ENCODE measurements at regions not wholly inside any gene's neighbourhood (a gene's known extent, or its start where the extent isn't known, plus 50 kb on each side); places are given as distances from the start of the nearest gene placed in this dataset.

DNA sequence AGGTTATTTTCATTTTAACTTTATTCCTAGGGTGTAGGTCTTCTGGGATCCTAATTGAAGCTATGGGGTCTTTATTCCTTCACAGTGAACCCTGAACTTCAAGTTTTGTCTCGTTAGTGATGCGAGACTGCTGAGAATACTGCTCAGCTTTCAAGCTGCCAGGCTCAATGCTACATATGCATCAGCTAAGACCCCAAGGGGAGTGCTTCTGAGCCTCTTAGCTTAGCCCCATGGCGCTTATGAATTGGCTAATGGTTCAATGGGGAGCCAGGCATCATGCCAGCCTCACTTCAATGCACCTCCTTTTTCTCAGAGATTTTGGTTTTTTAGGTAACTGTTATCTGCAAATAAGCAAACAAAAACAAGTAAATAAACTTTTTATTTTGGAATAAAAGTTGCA, 94.1 kb upstream of the SIAH1 start:
- no peak for TF ChIP-seq EZH2 (IDR thresholded peaks at IDR 0.05; ENCODE audit: borderline replicate concordance)
- TF ChIP-seq, protein P1, sequence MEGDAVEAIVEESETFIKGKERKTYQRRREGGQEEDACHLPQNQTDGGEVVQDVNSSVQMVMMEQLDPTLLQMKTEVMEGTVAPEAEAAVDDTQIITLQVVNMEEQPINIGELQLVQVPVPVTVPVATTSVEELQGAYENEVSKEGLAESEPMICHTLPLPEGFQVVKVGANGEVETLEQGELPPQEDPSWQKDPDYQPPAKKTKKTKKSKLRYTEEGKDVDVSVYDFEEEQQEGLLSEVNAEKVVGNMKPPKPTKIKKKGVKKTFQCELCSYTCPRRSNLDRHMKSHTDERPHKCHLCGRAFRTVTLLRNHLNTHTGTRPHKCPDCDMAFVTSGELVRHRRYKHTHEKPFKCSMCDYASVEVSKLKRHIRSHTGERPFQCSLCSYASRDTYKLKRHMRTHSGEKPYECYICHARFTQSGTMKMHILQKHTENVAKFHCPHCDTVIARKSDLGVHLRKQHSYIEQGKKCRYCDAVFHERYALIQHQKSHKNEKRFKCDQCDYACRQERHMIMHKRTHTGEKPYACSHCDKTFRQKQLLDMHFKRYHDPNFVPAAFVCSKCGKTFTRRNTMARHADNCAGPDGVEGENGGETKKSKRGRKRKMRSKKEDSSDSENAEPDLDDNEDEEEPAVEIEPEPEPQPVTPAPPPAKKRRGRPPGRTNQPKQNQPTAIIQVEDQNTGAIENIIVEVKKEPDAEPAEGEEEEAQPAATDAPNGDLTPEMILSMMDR (IDR thresholded peaks at IDR 0.05; ENCODE audit: poor library complexity) = no peak
- TF ChIP-seq EZH2phosphoT487 (IDR thresholded peaks at IDR 0.05; ENCODE audit: low read depth, severe bottlenecking, unreplicated experiment) = no peak
- H3K4me3 ChIP-seq = no peak overlapping the region
- H3K9me3 ChIP-seq (ENCODE audit: low read depth) = no peaks in the 10 kb centered on the region
- H4K20me1 ChIP-seq (ENCODE audit: insufficient read depth, poor library complexity, severe bottlenecking) = no peaks in the 10 kb centered on the region
- no peaks in the 10 kb centered on the region for H3K36me3 ChIP-seq (replicated peaks; ENCODE audit: insufficient read depth, low read depth)
- H3K4me2 ChIP-seq = no peak overlapping the region
- no peak overlapping the region for H3K27ac ChIP-seq
- no peaks in the 10 kb centered on the region for H3K27me3 ChIP-seq
- WGBS (ENCODE audit: low lambda C conversion rate, missing lambda C conversion rate) = 87% methylated on average over 3 of the region's 3 CpGs
- DNase-seq (ENCODE audit: low spot score) = no peak
- H2AFZ ChIP-seq = no peak overlapping the region
- H3K9me2 ChIP-seq (replicated peaks; ENCODE audit: insufficient read depth) = no peaks in the 10 kb centered on the region
- no peaks in the 10 kb centered on the region for H3K4me1 ChIP-seq (ENCODE audit: insufficient read depth)
- H3K79me2 ChIP-seq = no peaks in the 10 kb centered on the region

DNA sequence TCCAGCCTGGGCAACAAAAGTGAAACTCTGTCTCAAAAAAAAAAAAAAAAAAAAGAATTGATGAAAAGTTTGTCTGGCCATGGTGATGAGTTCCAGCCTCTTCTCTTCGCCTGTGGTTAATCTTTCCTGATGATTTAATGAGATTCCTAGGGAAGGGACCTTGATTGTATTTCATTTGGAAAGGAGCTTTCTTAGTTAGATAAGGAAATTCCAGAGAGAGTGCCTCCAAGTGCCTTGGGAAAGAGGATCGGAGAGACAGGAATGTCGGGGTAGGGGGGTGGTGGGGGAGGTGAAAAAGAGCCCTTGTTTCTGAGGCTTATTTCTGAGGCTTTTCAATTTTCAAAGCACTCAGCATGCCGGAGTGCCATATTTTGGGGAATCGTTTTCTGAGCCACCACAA, 93.2 kb upstream of the SIAH1 start:
- DNase-seq (ENCODE audit: low spot score) = no peak
- no peaks in the 10 kb centered on the region for H4K20me1 ChIP-seq (ENCODE audit: insufficient read depth, poor library complexity, severe bottlenecking)
- H2AFZ ChIP-seq = no peak overlapping the region
- H3K4me2 ChIP-seq = no peak overlapping the region
- no peaks in the 10 kb centered on the region for H3K36me3 ChIP-seq (replicated peaks; ENCODE audit: insufficient read depth, low read depth)
- no peak overlapping the region for H3K4me3 ChIP-seq
- whole genome bisulfite sequencing (ENCODE audit: low lambda C conversion rate, missing lambda C conversion rate) = 44% methylated on average over 5 of the region's 5 CpGs
- no peak overlapping the region for H3K27ac ChIP-seq
- no peak for TF ChIP-seq EZH2phosphoT487 (IDR thresholded peaks at IDR 0.05; ENCODE audit: low read depth, severe bottlenecking, unreplicated experiment)
- no peak for TF ChIP-seq EZH2 (IDR thresholded peaks at IDR 0.05; ENCODE audit: borderline replicate concordance)
- TF ChIP-seq, protein P1 (IDR thresholded peaks at IDR 0.05; ENCODE audit: poor library complexity) = no peak
- no peaks in the 10 kb centered on the region for H3K79me2 ChIP-seq
- no peaks in the 10 kb centered on the region for H3K9me3 ChIP-seq (ENCODE audit: low read depth)
- H3K4me1 ChIP-seq (ENCODE audit: insufficient read depth) = no peaks in the 10 kb centered on the region
- H3K9me2 ChIP-seq (replicated peaks; ENCODE audit: insufficient read depth) = no peaks in the 10 kb centered on the region
- H3K27me3 ChIP-seq = no peaks in the 10 kb centered on the region

DNA sequence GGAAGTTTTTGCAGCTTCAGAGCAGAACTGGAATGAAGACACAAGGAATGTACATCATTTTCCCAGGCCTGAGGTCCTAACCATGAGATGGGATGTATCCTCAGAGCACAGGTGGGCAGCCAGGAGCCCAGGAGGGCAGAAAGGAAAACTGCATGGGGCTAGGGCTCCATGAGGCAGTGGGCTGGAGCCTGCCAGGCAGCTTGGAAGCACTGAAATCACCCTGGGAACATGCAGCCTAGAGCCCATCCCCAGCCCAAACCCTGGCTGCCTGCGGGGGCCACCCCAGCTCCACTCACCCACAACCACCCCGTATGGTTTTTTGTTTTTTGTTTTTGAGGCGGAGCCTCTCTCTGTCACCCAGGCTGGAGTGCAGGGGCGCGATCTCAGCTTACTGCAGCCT, 86.2 kb upstream of the SIAH1 start:
- WGBS (ENCODE audit: low lambda C conversion rate, missing lambda C conversion rate) = 88% methylated on average over 5 of the region's 5 CpGs
- H2AFZ ChIP-seq = no peak overlapping the region
- H3K79me2 ChIP-seq = no peaks in the 10 kb centered on the region
- H3K27me3 ChIP-seq = no peaks in the 10 kb centered on the region
- DNase-seq (ENCODE audit: low spot score) = no peak
- H3K36me3 ChIP-seq (replicated peaks; ENCODE audit: insufficient read depth, low read depth) = no peaks in the 10 kb centered on the region
- no peaks in the 10 kb centered on the region for H3K4me1 ChIP-seq (ENCODE audit: insufficient read depth)
- H3K9me3 ChIP-seq (ENCODE audit: low read depth) = no peaks in the 10 kb centered on the region
- no peaks in the 10 kb centered on the region for H3K9me2 ChIP-seq (replicated peaks; ENCODE audit: insufficient read depth)
- no peak overlapping the region for H3K27ac ChIP-seq
- no peak overlapping the region for H3K4me3 ChIP-seq
- no peak overlapping the region for H3K4me2 ChIP-seq
- TF ChIP-seq EZH2 (IDR thresholded peaks at IDR 0.05; ENCODE audit: borderline replicate concordance) (no peak), EZH2phosphoT487 (IDR thresholded peaks at IDR 0.05; ENCODE audit: low read depth, severe bottlenecking, unreplicated experiment) (no peak)
- TF ChIP-seq, protein P1 (IDR thresholded peaks at IDR 0.05; ENCODE audit: poor library complexity) = no peak
- H4K20me1 ChIP-seq (ENCODE audit: insufficient read depth, poor library complexity, severe bottlenecking) = no peaks in the 10 kb centered on the region
